GM18861 (cell line): ENCODE measurements at regions not wholly inside any gene's neighbourhood (a gene's known extent, or its start where the extent isn't known, plus 50 kb on each side); places are given as distances from the start of the nearest gene placed in this dataset.

Experiments used
- ATAC-seq: cut with Tn5 transposase; IDR thresholded peaks from one replicate; pipeline ENCODE4 v1.9.1; 2021; ENCODE audit not compliant: unreplicated experiment

- ATAC-seq, result no peak
Observed at GRCh38 chr16:5541356-5541755, 443.8 kb upstream of the EEF2KMT start.

GRCh38 chr16:5537347-5537746 is 439.8 kb upstream of the EEF2KMT start:
- no peak for ATAC-seq

GRCh38 chr16:5533321-5533888 is 435.8 kb upstream of the EEF2KMT start:
- ATAC-seq, result no peak

GRCh38 chr16:5527817-5528216 is 430.2 kb upstream of the EEF2KMT start:
- ATAC-seq, result no peak

GRCh38 chr16:5526826-5527225 is 429.2 kb upstream of the EEF2KMT start:
- no peak for ATAC-seq

DNA sequence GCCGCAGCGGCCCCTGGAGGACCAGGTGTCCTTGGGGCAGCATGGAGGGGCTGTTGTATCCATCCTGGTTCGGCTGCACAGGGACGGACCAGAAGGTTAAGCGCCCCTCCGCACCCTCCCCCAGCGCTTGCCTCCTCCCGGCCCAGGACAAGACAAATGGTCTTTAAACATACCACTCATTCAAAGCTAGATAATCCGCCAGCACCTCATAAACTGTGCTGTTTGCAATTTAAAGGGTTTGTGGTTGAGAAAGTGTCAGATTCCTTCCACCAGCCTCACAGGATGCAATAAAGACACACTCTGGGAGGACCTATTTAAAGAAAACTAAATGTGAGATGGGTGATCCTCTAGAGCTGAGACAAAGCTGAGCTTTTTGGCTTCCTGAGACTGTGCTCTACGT is 426.2 kb upstream of the EEF2KMT start:
- no peak for ATAC-seq

GRCh38 chr16:5516115-5516514 is 418.5 kb upstream of the EEF2KMT start:
- no peak for ATAC-seq

- ATAC-seq, result no peak
Observed at GRCh38 chr16:5512014-5512413, 414.4 kb upstream of the EEF2KMT start.

GRCh38 chr16:5510819-5511370 is 413.3 kb upstream of the EEF2KMT start:
- no peak for ATAC-seq

DNA sequence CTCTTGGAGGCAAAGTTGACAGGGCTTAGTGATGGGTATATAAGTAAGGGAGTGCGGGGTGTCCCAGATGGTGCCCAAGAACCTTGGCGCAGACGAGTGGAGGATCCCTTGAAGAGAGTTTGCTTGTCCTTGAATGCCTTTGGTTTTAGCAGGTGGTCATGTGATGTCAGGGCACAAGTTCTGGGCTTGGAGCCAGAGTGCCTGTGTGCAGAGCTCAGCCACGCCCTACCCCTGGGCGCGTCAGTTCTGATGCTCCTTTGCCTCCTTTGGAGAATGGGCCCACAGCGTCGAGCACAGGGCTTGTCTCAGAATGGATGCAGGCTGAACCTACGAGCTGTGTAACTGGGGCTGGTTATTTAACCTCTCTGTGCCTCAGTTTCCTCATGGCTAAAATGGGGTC is 412.2 kb upstream of the EEF2KMT start:
- ATAC-seq, result no peak

- ATAC-seq, result no peak
Observed at GRCh38 chr16:5509336-5509735, 411.7 kb upstream of the EEF2KMT start.

- ATAC-seq, result no peak
Observed at GRCh38 chr16:5508371-5508770, 410.8 kb upstream of the EEF2KMT start.

GRCh38 chr16:5506021-5506420 is 408.4 kb upstream of the EEF2KMT start:
- no peak for ATAC-seq

GRCh38 chr16:5505091-5505887 is 407.7 kb upstream of the EEF2KMT start:
- no peak for ATAC-seq

- ATAC-seq, result no peak
Observed at GRCh38 chr16:5504064-5504781, 406.6 kb upstream of the EEF2KMT start.

GRCh38 chr16:5502944-5503343 is 405.3 kb upstream of the EEF2KMT start:
- ATAC-seq, result no peak

- no peak for ATAC-seq
Observed at GRCh38 chr16:5502467-5502869, 404.9 kb upstream of the EEF2KMT start.

DNA sequence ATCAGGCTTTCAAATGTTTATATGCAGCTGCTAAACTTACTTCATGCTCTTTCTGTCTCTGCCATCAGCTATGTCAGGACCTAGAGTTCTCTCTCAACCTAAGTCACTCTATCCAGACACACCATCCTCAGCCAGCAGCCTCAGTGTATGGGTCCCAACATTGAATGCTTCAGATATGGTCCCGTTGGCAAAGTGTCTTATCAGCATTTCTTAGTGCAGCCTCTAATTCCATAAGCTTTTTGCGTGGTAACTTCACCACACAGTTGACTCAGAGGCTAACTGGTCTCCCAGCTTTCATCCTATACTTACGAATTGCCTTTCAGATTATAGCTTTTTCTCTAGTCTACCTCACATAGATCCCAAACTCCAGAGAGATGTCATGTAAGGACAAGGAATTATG is 402.9 kb upstream of the EEF2KMT start:
- ATAC-seq, result no peak

DNA sequence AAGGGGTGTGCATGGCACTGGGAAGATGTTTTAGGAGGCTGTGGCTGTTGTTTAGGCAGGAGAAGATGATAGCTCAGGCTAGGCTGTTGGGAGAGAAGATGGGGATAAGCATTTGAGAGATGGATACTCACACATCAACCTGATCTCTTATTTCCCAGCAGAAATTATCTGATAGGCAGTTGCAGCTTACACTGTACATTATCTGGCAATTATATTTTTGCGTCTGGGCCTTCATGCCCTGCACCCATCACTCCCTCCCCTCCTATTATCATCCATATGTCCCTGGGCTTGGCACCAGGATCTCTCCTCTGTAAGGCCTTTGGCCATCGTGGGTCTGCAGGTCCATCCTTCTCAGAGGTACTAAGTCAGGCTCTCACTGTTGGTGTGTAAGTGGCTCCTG is 401.0 kb upstream of the EEF2KMT start:
- no peak for ATAC-seq

DNA sequence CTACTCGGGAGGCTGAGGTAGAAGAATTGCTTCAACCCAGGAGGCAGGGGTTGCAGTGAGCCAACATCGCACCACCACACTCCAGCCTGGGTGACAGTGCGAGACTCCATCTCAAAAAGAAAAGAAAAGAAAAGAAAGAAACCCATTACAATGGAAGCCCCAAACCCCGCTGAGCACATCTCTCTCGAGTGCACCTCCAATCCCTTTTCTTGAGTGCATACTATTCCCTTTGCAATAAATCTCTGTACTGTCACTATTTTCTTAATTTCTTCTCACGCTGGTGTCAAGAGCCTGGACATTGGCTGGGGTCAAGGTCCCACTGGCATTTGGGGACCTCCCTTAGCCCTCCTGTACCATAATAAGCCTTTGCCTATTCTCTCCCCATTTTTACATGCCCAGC is 398.4 kb upstream of the EEF2KMT start:
- ATAC-seq, result no peak

GRCh38 chr16:5490499-5490898 is 392.9 kb upstream of the EEF2KMT start:
- no peak for ATAC-seq

GRCh38 chr16:5488581-5488980 is 391.0 kb upstream of the EEF2KMT start:
- ATAC-seq, result no peak
